GM12873 (cell line): ENCODE measurements at regions not wholly inside any gene's neighbourhood (a gene's known extent, or its start where the extent isn't known, plus 50 kb on each side); places are given as distances from the start of the nearest gene placed in this dataset.

Experiments
- TF ChIP-seq, protein P1 (sequence below): IDR thresholded peaks from 2 replicates; pipeline ENCODE4 v1.5.1; 2012; ENCODE audit warnings: low read depth, mild to moderate bottlenecking, moderate library complexity, low read length, control low read depth; ENCODE audit not compliant: insufficient read depth; ENCODE audit errors: missing control alignments

DNA sequence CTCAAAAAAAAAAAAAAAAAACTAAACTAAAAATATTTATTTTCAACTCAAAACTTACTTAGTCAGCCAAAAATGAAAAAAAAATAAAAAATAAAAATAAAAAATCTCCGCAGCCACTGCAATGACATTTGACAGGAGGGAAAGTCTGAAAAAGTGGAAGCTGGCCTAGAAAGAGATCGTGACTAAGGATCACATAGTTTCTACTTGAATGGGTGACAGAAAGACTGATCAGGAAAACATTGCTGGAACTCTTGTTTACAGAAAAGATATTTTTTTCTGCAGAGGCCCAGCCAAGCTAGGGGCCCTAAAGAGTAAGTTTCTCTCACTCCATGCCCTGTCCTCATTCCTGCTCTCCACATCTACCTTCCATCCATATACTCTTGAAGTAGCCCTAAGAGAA is 92.8 kb upstream of the KCND2 start:
- TF ChIP-seq, protein P1, sequence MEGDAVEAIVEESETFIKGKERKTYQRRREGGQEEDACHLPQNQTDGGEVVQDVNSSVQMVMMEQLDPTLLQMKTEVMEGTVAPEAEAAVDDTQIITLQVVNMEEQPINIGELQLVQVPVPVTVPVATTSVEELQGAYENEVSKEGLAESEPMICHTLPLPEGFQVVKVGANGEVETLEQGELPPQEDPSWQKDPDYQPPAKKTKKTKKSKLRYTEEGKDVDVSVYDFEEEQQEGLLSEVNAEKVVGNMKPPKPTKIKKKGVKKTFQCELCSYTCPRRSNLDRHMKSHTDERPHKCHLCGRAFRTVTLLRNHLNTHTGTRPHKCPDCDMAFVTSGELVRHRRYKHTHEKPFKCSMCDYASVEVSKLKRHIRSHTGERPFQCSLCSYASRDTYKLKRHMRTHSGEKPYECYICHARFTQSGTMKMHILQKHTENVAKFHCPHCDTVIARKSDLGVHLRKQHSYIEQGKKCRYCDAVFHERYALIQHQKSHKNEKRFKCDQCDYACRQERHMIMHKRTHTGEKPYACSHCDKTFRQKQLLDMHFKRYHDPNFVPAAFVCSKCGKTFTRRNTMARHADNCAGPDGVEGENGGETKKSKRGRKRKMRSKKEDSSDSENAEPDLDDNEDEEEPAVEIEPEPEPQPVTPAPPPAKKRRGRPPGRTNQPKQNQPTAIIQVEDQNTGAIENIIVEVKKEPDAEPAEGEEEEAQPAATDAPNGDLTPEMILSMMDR = no peak

- TF ChIP-seq, protein P1 = no peak
These were observed 91.5 kb upstream of the KCND2 start for GRCh38 chr7:120181499-120181898.

DNA sequence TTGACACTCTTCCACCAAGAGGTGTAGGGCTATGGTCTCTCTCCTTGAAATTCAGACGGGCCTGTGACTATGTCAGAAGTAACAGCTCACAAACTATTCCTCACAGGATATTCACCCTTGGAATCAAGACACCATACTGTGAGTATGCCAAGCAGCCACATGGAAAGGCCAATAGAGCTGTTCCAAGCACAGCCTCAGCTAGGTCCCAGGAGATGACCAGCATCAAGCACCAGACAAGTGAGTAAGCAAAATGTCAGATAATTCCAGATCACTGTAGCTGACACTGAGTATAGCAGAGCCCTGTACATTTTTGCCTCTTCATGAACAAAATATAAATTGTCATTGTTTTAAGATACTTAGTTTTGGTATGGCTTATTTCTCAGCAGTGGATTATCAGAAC is 88.1 kb upstream of the KCND2 start:
- TF ChIP-seq, protein P1 = no peak

DNA sequence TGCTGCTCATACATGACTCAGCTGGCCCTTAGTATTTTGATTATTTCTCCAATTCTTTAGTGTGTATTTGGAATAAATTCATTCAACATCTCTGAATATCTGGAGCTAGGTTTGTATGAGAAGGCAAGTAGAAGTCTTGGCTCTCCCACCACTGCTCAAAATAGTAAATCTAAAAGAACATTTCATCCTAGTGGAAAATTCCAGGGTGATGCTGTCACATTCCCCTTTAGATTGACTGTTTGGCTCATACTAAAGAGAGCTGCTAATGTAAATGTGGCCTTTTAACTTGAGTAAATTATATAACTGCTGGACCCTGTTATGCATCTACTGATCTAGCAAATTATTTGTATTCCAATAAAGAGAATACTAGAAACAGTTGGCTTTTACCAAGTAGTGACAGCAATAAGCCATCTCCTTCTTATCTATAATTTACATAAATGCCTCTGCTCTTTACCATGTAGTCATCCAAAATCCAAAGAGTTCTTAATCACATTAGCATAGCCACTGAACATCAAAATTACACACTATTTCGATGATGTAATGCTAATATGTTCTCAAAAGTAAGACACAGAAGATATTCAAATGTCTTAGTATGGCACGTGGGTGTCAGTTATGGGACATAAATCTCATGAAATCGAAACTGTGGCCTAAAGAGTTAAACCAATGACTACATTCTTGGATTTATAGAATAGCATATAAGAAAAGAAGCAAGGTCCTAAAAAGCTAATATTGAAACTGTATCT is 86.9 kb upstream of the KCND2 start:
- TF ChIP-seq, protein P1 = no peak

DNA sequence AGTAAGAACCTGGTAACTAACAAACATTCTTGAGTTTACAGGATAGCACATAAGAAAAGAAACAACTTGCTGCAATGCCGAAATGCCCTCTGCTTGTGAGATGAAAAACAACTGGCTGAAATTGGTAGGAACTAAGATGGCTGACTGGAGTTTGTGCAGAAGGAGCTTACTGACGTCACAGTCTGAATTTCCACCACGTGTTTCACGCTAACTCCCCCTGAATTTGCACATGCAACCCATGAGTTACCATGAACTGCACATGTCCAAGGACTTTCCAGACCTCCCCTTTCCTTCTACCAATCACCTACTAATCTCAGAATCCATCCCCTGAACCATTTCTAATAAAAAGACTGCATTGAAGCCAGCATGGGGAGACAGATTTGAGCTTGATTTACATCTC is 86.3 kb upstream of the KCND2 start:
- TF ChIP-seq, protein P1 = no peak

DNA sequence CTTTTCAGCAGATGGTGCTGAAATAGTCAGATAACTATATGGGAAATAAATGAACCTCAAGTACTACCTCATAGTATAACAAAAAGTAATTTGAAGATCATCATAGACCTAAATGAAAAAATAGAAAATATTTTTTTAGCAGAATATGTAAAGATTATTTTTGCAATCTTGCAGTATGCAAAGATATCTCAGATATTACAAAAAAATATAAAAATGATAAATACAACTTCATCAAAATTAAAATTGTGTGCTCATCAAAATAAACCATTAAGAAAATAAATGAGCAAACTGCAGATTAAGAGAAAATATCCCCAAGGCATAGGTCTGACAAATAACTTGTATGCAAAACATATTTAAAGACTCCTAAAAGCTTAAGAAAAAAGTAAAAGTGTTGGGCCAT is 83.4 kb upstream of the KCND2 start:
- TF ChIP-seq, protein P1 = no peak

DNA sequence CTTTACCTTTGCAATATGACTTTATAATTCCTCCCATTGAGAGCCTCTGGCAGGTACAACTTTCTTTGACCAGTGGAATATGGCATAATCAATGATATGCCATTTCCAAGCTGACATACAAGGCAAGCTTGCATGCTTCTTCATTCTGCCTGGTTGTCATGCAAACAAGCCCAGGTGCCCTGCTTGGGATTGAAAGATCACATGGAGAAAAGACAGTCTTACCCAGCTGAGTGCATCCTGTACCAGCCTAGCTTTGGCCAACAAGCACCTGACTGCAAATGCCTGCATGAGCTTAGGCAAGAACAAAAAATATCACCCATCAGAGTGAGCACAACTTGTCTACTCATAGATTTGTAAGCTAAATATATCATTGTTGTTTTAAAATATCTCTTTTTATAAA is 82.9 kb upstream of the KCND2 start:
- TF ChIP-seq, protein P1 = no peak
